ENCODE measurements at regions not wholly inside any gene's neighbourhood (a gene's known extent, or its start where the extent isn't known, plus 50 kb on each side); places are given as distances from the start of the nearest gene placed in this dataset.

- Histone ChIP-seq H3K79me2 (ENCODE audit: control insufficient read depth, insufficient read depth, low read length) (no peaks in the 10 kb centered on the region), H3K27ac (ENCODE audit: extremely low read depth, low read depth, low read length) (peak overlapping the region; percentile 52; the same call in 1 of the 3 replicates), H2AFZ (ENCODE audit: low read depth, low read length) (peak overlapping the region; percentile 69), H3K9me1 (ENCODE audit: control insufficient read depth, insufficient read depth, low read length) (peaks cover 4% of the 10 kb centered on the region), H3K4me1 (replicated peaks in 1 of 2; ENCODE audit: control insufficient read depth in 2 of 2, insufficient read depth in 2 of 2, low read length in 2 of 2) (peaks cover 5 to 56% of the 10 kb centered on the region in 2 experiments), H3K27me3 (ENCODE audit: control insufficient read depth in 2 of 2, insufficient read depth in 2 of 2, low read length in 2 of 2) (no peaks in the 10 kb centered on the region; a peak in 1 of 5 replicates), H4K20me1 (replicated peaks; ENCODE audit: control insufficient read depth, insufficient read depth, low read length) (no peaks in the 10 kb centered on the region), H3K36me3 (ENCODE audit: control insufficient read depth, insufficient read depth, low read length) (no peaks in the 10 kb centered on the region), H3K4me2 (ENCODE audit: insufficient read depth, low read length) (no peak overlapping the region), H3K4me3 (no peak overlapping the region), H3K9me3 (replicated peaks; ENCODE audit: control insufficient read depth, insufficient read depth, low read depth, low read length) (no peaks in the 10 kb centered on the region), H3K9ac (ENCODE audit: insufficient read depth in 1 of 2, low read depth in 2 of 2, low read length in 2 of 2) (no peak overlapping the region; a peak in 1 of 4 replicates)
- intact Hi-C loops (cut with micrococcal nuclease) = loop anchor here (2.0 to 5.0 kb wide), 3 partner anchors 38 to 93 kb away; no protein-coding TSS in a partner anchor
- in situ Hi-C loops (cut with MboI) = no loop called here
- FAIRE-seq (no peak), ATAC-seq (no peak), DNase-seq (ENCODE audit: extremely low read depth in 1 of 4, low spot score in 3 of 4) (peak in 1 of 4 experiments; percentile 3)
- CTCF ChIA-PET (ENCODE audit: low intra/inter-chr PET ratio) = no interaction called here
- 37% methylated on average over 4 of the region's 4 CpGs for WGBS (ENCODE audit: insufficient coverage, low coverage, missing lambda C conversion rate)
- no TSS peak for BruUV-seq (replicated peaks)
- TF ChIP-seq WHSC1 (IDR thresholded peaks at IDR 0.05; ENCODE audit: low read length) (no peak), MCM5 (IDR thresholded peaks at IDR 0.05; ENCODE audit: low read depth) (no peak), ZNF41 (CRISPR knock-in tag; conservative IDR thresholded peaks at IDR 0.05) (no peak), SAFB (IDR thresholded peaks at IDR 0.05; ENCODE audit: borderline replicate concordance, low read depth, low read length) (no peak)
- POLR2A ChIA-PET = no interaction called here
Measured at GRCh38 chr6:106885679-106886078, 88.8 kb downstream of the CD24 start.

- peaks cover 4% of the 10 kb centered on the region for H3K9me1 ChIP-seq (ENCODE audit: control insufficient read depth, insufficient read depth, low read length)
- no peak overlapping the region for H3K9ac ChIP-seq (ENCODE audit: insufficient read depth in 1 of 2, low read depth in 2 of 2, low read length in 2 of 2)
- H3K4me3 ChIP-seq = no peak overlapping the region
- peak; percentile 7; the same call in 1 of the 2 replicates for TF ChIP-seq EP400 (IDR thresholded peaks at IDR 0.05)
- no peak for TF ChIP-seq CREM (IDR thresholded peaks at IDR 0.05; ENCODE audit: low read depth)
- TF ChIP-seq ZNF512 (tag; IDR thresholded peaks at IDR 0.05) = peak; percentile 94
- 0 out of 2 replicates have a peak, but pooled peaks have one; percentile 29 for TF ChIP-seq MTA1 (IDR thresholded peaks at IDR 0.05; ENCODE audit: borderline replicate concordance)
- no peak for TF ChIP-seq THRAP3 (IDR thresholded peaks at IDR 0.05; ENCODE audit: borderline replicate concordance)
- peaks cover 5 to 45% of the 10 kb centered on the region in 2 experiments for H3K4me1 ChIP-seq (replicated peaks in 1 of 2; ENCODE audit: control insufficient read depth in 2 of 2, insufficient read depth in 2 of 2, low read length in 2 of 2)
- FAIRE-seq (no peak), ATAC-seq (no peak), DNase-seq (ENCODE audit: extremely low read depth in 1 of 4, low spot score in 3 of 4) (no peak)
- H4K20me1 ChIP-seq (replicated peaks; ENCODE audit: control insufficient read depth, insufficient read depth, low read length) = no peaks in the 10 kb centered on the region
- BruUV-seq (replicated peaks) = no TSS peak
- intact Hi-C loops (cut with micrococcal nuclease) (loop anchor here (2.0 kb wide), 1 partner anchor 94 kb away; no protein-coding TSS in a partner anchor), in situ Hi-C loops (cut with MboI) (no loop called here)
- H3K79me2 ChIP-seq (ENCODE audit: control insufficient read depth, insufficient read depth, low read length) = no peaks in the 10 kb centered on the region
- CTCF ChIA-PET (ENCODE audit: low intra/inter-chr PET ratio) = no interaction called here
- H3K36me3 ChIP-seq (ENCODE audit: control insufficient read depth, insufficient read depth, low read length) = no peaks in the 10 kb centered on the region
- POLR2A ChIA-PET = no interaction called here
- no peak overlapping the region for H3K27ac ChIP-seq (ENCODE audit: extremely low read depth, low read depth, low read length)
- H2AFZ ChIP-seq (ENCODE audit: low read depth, low read length) = peak overlapping the region; percentile 89
- no peaks in the 10 kb centered on the region; a peak in 1 of 5 replicates for H3K27me3 ChIP-seq (ENCODE audit: control insufficient read depth in 2 of 2, insufficient read depth in 2 of 2, low read length in 2 of 2)
- no peak overlapping the region for H3K4me2 ChIP-seq (ENCODE audit: insufficient read depth, low read length)
- H3K9me3 ChIP-seq (replicated peaks; ENCODE audit: control insufficient read depth, insufficient read depth, low read depth, low read length) = no peaks in the 10 kb centered on the region
- 71% methylated on average over 6 of the region's 6 CpGs for WGBS (ENCODE audit: insufficient coverage, low coverage, missing lambda C conversion rate)
Measured at GRCh38 chr6:106884576-106884975, 90.0 kb downstream of the CD24 start.

All from K562 (cell line).